Activated CD8-positive, alpha-beta T cell treated with anti-CD3 and anti-CD28 coated beads, Interleukin-2, amount 10 ng/mL, durations not matched to agents 7 days and 5 days (primary cell): ENCODE measurements at regions not wholly inside any gene's neighbourhood (a gene's known extent, or its start where the extent isn't known, plus 50 kb on each side); places are given as distances from the start of the nearest gene placed in this dataset.

Experiments used
- ATAC-seq: fragments of 150-1000 bp; cut with Tn5 transposase; one replicate; pipeline ENCODE4 v1.10.0; 2021; ENCODE audit warnings: moderate library complexity
- CTCF ChIA-PET: fragments of 350-600 bp; sonication (Branson Sonifier 250); formaldehyde crosslinking; loops from one replicate; lab custom pipeline; 2021; ENCODE audit warnings: antibody characterized with exemption; lab: Charles Lee
- POLR2A ChIA-PET: fragments of 350-600 bp; sonication (Branson Sonifier 250); formaldehyde crosslinking; loops from one replicate; lab custom pipeline; 2021; ENCODE audit warnings: antibody characterized with exemption; lab: Charles Lee
- DNase-seq: peaks from one replicate; pipeline ENCODE4 v3.0.0-alpha.2; 2020
- H3K27ac Mint-ChIP-seq: one replicate; pipeline ENCODE4 v1.8.0; 2021; ENCODE audit warnings: mild to moderate bottlenecking, mixed read lengths
- H3K27me3 Mint-ChIP-seq: one replicate; pipeline ENCODE4 v1.8.0; 2021; ENCODE audit warnings: low read depth, mixed read lengths
- H3K36me3 Mint-ChIP-seq: one replicate; pipeline ENCODE4 v1.8.0; 2021; ENCODE audit warnings: low read depth, mixed read lengths
- H3K4me1 Mint-ChIP-seq: one replicate; pipeline ENCODE4 v1.8.0; 2021; ENCODE audit warnings: low read depth, mixed read lengths
- H3K4me3 Mint-ChIP-seq: one replicate; pipeline ENCODE4 v1.8.0; 2021; ENCODE audit warnings: mild to moderate bottlenecking, mixed read lengths
- H3K9me3 Mint-ChIP-seq: one replicate; pipeline ENCODE4 v1.8.0; 2022; ENCODE audit warnings: mixed read lengths; ENCODE audit not compliant: insufficient read depth

GRCh38 chr7:155404976-155405375 lies 53.0 kb upstream of the EN2 start:
- DNase-seq (no peak), ATAC-seq (no peak)
- H3K9me3 Mint-ChIP-seq: no peaks in the 10 kb centered on the region
- H3K27me3 Mint-ChIP-seq: peaks cover 13% of the 10 kb centered on the region
- no peak overlapping the region for H3K27ac Mint-ChIP-seq
- ChIA-PET POLR2A (no interaction called here), CTCF (no interaction called here)
- H3K36me3 Mint-ChIP-seq: no peaks in the 10 kb centered on the region
- H3K4me3 Mint-ChIP-seq: no peak overlapping the region
- peaks cover 10% of the 10 kb centered on the region for H3K4me1 Mint-ChIP-seq

- ChIA-PET CTCF (no interaction called here), POLR2A (no interaction called here)
- Mint-ChIP-seq H3K27me3 (peaks cover 13% of the 10 kb centered on the region), H3K4me3 (no peak overlapping the region), H3K27ac (no peak overlapping the region), H3K9me3 (no peaks in the 10 kb centered on the region), H3K36me3 (no peaks in the 10 kb centered on the region), H3K4me1 (peaks cover 10% of the 10 kb centered on the region)
- DNase-seq (peak; percentile 41), ATAC-seq (peak; percentile 38)
Measured at GRCh38 chr7:155405399-155406318, 52.3 kb upstream of the EN2 start.

DNA sequence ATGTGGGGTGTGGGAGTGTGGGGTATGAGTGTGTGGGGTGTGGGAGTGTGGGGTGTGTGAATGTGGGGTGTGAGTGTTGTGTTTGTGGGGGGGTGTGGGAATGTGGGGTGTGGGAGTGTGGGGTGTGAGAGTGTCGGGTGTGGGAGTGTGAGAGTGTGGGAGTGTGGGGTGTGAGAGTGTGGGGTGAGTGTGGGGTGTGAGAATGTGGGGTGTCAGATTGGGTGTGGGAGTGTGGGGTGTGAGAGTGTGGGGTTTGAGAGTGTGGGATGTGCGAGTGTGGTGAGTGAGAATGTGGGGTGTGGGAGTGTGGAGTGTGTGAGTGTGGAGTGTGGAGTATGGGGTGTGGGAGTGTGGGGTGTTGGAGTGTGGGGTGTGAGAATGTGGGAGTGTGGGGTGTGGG lies 50.1 kb upstream of the EN2 start:
- Mint-ChIP-seq H3K4me3 (no peak overlapping the region), H3K27me3 (peaks cover 9% of the 10 kb centered on the region), H3K27ac (no peak overlapping the region), H3K9me3 (no peaks in the 10 kb centered on the region), H3K36me3 (no peaks in the 10 kb centered on the region), H3K4me1 (peaks cover 10% of the 10 kb centered on the region)
- ATAC-seq (no peak), DNase-seq (no peak)
- ChIA-PET CTCF (no interaction called here), POLR2A (no interaction called here)
